Activated naive CD8-positive, alpha-beta T cell treated with anti-CD3 and anti-CD28 coated beads for 36 hours (primary cell): ENCODE measurements at regions not wholly inside any gene's neighbourhood (a gene's known extent, or its start where the extent isn't known, plus 50 kb on each side); places are given as distances from the start of the nearest gene placed in this dataset.

Experiments used
- DNase-seq: peaks from one replicate; pipeline ENCODE4 v3.0.0; 2021
- H3K27ac Mint-ChIP-seq: one replicate; pipeline ENCODE4 v1.8.0; 2022; ENCODE audit warnings: mild to moderate bottlenecking, moderate library complexity, mixed read lengths
- H3K27me3 Mint-ChIP-seq: one replicate; pipeline ENCODE4 v1.8.0; 2022; ENCODE audit warnings: mild to moderate bottlenecking, mixed read lengths
- H3K36me3 Mint-ChIP-seq: one replicate; pipeline ENCODE4 v1.8.0; 2021; ENCODE audit warnings: mild to moderate bottlenecking, mixed read lengths
- H3K4me1 Mint-ChIP-seq: one replicate; pipeline ENCODE4 v1.8.0; 2021; ENCODE audit warnings: mixed read lengths
- H3K4me3 Mint-ChIP-seq: one replicate; pipeline ENCODE4 v1.8.0; 2022; ENCODE audit warnings: mild to moderate bottlenecking, moderate library complexity, mixed read lengths
- H3K9me3 Mint-ChIP-seq: one replicate; pipeline ENCODE4 v1.8.0; 2022; ENCODE audit warnings: mixed read lengths

- Mint-ChIP-seq H3K27ac (no peak overlapping the region), H3K27me3 (no peaks in the 10 kb centered on the region), H3K36me3 (no peaks in the 10 kb centered on the region), H3K9me3 (peaks cover 1% of the 10 kb centered on the region), H3K4me1 (no peaks in the 10 kb centered on the region), H3K4me3 (no peak overlapping the region)
- DNase-seq: no peak
These were observed 651.3 kb downstream of the DCDC2C start for GRCh38 chr2:4354678-4355077.

DNA sequence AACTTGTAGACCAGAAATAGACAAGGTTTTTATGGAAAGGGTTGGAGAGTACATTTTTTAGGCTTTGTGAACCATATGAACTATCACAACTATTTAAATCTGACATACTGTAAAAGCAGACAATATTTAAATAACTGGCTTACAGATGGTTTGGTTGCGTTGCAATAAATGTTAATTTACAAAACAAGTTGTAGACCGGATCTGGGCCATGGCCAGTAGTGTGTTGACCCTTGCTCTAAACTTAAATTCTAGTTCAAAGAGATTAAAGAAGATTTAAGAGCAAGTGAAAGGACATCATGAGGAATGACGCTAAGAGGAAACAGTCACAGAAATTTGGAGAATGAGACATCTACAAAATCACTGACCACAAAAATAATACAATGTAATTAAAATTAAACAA, 652.7 kb downstream of the DCDC2C start:
- no peak overlapping the region for H3K27ac Mint-ChIP-seq
- no peak for DNase-seq
- H3K36me3 Mint-ChIP-seq: no peaks in the 10 kb centered on the region
- no peaks in the 10 kb centered on the region for H3K4me1 Mint-ChIP-seq
- H3K27me3 Mint-ChIP-seq: no peaks in the 10 kb centered on the region
- H3K4me3 Mint-ChIP-seq: no peak overlapping the region
- peaks cover 1% of the 10 kb centered on the region for H3K9me3 Mint-ChIP-seq

DNA sequence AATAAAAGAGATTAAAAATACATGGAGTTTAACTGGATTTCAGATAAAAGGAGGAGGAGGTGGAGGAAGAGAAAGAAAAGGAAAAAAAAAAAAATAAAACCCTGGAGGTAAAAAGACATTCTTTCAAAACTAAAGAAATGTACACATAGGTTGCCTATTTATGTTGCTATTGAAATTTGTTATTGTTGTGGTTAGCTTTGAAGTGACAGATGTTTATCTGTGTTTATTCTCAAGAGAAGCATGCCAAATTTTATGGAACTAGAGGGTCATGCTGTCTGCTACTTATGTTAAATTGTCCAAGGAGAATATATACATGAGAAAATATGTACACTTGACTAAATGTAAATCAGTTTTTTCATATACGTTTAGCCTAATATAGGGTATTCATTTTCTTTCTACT, 653.2 kb downstream of the DCDC2C start:
- Mint-ChIP-seq H3K4me3 (no peak overlapping the region), H3K36me3 (no peaks in the 10 kb centered on the region)

GRCh38 chr2:4357121-4357520, 653.7 kb downstream of the DCDC2C start:
- Mint-ChIP-seq H3K27ac (no peak overlapping the region), H3K4me3 (no peak overlapping the region), H3K4me1 (no peaks in the 10 kb centered on the region), H3K27me3 (no peaks in the 10 kb centered on the region), H3K36me3 (no peaks in the 10 kb centered on the region), H3K9me3 (no peaks in the 10 kb centered on the region)
- DNase-seq: no peak

More for the DNA sequence above, 653.2 kb downstream of the DCDC2C start:
- H3K4me1 Mint-ChIP-seq: no peaks in the 10 kb centered on the region
- no peak overlapping the region for H3K27ac Mint-ChIP-seq
- no peaks in the 10 kb centered on the region for H3K27me3 Mint-ChIP-seq
- H3K9me3 Mint-ChIP-seq: peaks cover 1% of the 10 kb centered on the region
- no peak for DNase-seq

DNA sequence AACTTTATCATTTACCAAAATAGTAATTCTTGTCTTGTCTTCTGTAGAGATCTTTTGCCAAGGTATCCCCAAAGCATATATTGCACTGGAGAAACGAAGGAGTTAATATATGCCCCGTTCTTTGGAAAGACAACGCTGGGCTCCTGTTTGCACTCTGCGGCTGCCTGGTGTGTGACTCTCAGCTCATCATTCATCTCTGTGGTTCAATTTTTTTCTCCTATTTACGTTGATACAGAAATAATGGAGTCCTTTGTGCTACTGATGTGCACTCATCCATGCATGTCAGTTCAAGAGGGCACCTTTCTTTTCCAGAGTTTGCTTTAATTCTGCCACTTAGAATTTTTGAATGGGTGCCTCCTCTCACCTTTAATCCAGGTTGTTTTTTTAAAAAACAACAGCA, 655.5 kb downstream of the DCDC2C start:
- Mint-ChIP-seq H3K36me3 (no peaks in the 10 kb centered on the region), H3K4me1 (no peaks in the 10 kb centered on the region), H3K27me3 (no peaks in the 10 kb centered on the region), H3K4me3 (no peak overlapping the region), H3K27ac (no peak overlapping the region), H3K9me3 (peaks cover 3% of the 10 kb centered on the region)
- DNase-seq: no peak

- no peaks in the 10 kb centered on the region for H3K36me3 Mint-ChIP-seq
- peaks cover 13% of the 10 kb centered on the region for H3K9me3 Mint-ChIP-seq
- DNase-seq: no peak
- H3K27me3 Mint-ChIP-seq: no peaks in the 10 kb centered on the region
- H3K4me1 Mint-ChIP-seq: no peaks in the 10 kb centered on the region
- H3K4me3 Mint-ChIP-seq: no peak overlapping the region
- H3K27ac Mint-ChIP-seq: no peak overlapping the region
These were observed 665.5 kb downstream of the DCDC2C start for GRCh38 chr2:4368907-4369306.

- peaks cover 13% of the 10 kb centered on the region for H3K9me3 Mint-ChIP-seq
- H3K4me3 Mint-ChIP-seq: no peak overlapping the region
- no peak overlapping the region for H3K27ac Mint-ChIP-seq
- H3K4me1 Mint-ChIP-seq: no peaks in the 10 kb centered on the region
- H3K27me3 Mint-ChIP-seq: no peaks in the 10 kb centered on the region
- no peaks in the 10 kb centered on the region for H3K36me3 Mint-ChIP-seq
- DNase-seq: no peak
These were observed 666.5 kb downstream of the DCDC2C start for GRCh38 chr2:4369826-4370419.

DNA sequence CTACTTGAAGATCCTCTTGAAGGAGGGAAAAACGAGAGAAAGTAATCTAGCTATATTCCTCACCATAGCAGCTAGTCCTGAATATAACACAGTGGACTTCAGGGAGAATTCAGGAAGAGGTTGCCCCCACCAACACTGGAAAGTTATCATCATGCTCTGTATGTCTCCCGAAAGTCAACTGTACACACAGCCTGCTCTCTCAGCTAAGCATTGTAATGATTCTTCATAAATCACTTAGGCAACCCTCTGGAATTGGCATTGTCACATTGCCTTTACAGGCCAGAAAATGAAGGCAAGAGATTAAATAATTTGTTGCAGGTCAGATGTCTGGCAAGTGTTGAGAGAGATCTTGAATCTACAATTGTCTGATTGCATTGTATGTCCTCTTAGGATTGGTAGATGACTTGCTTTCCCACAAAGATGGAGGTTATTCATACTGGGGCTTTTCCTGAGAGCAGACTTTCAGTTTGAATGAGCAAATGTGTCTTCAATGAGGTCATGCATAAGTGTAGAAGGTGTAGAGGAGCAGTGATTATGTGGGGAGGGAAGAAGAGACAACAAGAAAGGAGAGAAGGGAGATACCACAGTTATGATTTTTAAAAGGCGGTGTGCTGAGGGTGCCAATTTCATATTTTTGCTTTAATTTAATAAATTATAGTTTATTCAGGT, 667.2 kb downstream of the DCDC2C start:
- no peak overlapping the region for H3K27ac Mint-ChIP-seq
- H3K4me1 Mint-ChIP-seq: no peaks in the 10 kb centered on the region
- no peaks in the 10 kb centered on the region for H3K36me3 Mint-ChIP-seq
- H3K4me3 Mint-ChIP-seq: no peak overlapping the region
- peaks cover 13% of the 10 kb centered on the region for H3K9me3 Mint-ChIP-seq
- no peak for DNase-seq
- H3K27me3 Mint-ChIP-seq: no peaks in the 10 kb centered on the region

- Mint-ChIP-seq H3K4me3 (no peak overlapping the region), H3K27me3 (no peaks in the 10 kb centered on the region), H3K9me3 (no peaks in the 10 kb centered on the region), H3K4me1 (no peaks in the 10 kb centered on the region), H3K36me3 (no peaks in the 10 kb centered on the region), H3K27ac (no peak overlapping the region)
- no peak for DNase-seq
These were observed 677.7 kb downstream of the DCDC2C start for GRCh38 chr2:4381049-4381448.

DNA sequence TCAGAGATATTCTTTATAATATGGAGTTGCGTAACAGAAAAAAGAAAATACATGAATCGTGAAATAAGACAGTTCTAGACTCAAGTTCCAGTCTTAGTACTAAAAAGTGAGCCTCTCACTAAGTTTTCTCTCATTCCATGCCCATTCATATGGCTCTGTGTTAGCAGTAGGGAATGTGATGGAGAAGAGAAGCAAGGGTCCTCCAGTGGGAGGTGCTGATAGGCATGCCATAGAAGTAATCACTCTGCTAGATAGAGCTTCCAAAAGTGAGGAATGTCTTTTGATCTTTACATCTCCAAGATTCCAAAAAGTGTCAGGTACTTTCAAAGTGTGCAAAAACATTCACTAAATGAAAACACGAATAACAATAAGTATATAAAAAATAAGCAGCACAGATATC, 678.4 kb downstream of the DCDC2C start:
- no peaks in the 10 kb centered on the region for H3K9me3 Mint-ChIP-seq
- DNase-seq: no peak
- H3K36me3 Mint-ChIP-seq: no peaks in the 10 kb centered on the region
- no peaks in the 10 kb centered on the region for H3K4me1 Mint-ChIP-seq
- no peak overlapping the region for H3K4me3 Mint-ChIP-seq
- no peaks in the 10 kb centered on the region for H3K27me3 Mint-ChIP-seq
- H3K27ac Mint-ChIP-seq: no peak overlapping the region

DNA sequence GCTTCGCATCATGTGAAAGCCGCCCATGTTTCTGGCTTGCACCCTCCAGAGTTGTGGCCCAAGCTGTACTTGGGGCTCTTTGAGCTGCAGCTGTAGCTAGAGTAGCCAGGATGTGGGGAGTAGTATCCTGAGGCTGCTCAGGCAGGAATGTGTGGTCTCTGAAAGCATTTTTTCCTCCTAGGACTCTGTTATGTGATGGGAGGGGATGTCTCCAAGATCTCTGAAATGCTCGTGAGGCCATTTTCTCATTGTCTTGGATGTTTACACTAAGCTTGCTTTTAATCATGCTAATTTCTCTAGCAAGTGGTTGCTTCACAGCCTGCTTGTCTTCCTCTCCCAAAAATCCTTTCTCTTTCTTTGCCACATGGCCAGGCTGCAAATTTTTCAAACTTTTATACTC, 687.6 kb downstream of the DCDC2C start:
- no peak overlapping the region for H3K4me3 Mint-ChIP-seq
- H3K27ac Mint-ChIP-seq: no peak overlapping the region
- peaks cover 14% of the 10 kb centered on the region for H3K9me3 Mint-ChIP-seq
- no peaks in the 10 kb centered on the region for H3K4me1 Mint-ChIP-seq
- no peaks in the 10 kb centered on the region for H3K36me3 Mint-ChIP-seq
- no peak for DNase-seq
- no peaks in the 10 kb centered on the region for H3K27me3 Mint-ChIP-seq

DNA sequence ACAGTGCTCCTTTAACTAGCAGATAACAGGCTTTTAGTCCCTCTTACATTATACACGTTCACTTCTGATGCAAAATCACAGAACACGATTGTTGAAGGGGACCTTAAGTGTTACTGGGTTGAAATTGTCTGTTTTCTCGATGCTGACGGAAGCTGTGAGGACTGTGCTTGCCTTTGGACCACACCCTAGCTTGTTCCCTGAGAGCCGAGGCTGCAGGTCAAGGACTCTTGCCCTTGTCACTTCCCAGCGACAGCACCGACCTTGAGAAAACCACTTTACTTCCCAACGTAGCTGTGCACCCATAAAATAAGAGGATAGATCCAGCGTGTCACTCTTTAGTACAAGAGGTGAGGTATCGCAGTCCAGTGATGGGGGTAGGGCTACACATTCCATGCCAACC, 701.0 kb downstream of the DCDC2C start:
- H3K4me3 Mint-ChIP-seq: no peak overlapping the region
- DNase-seq: no peak
- no peak overlapping the region for H3K27ac Mint-ChIP-seq
- H3K27me3 Mint-ChIP-seq: no peaks in the 10 kb centered on the region
- no peaks in the 10 kb centered on the region for H3K4me1 Mint-ChIP-seq
- H3K36me3 Mint-ChIP-seq: no peaks in the 10 kb centered on the region
- H3K9me3 Mint-ChIP-seq: peaks cover 2% of the 10 kb centered on the region

DNA sequence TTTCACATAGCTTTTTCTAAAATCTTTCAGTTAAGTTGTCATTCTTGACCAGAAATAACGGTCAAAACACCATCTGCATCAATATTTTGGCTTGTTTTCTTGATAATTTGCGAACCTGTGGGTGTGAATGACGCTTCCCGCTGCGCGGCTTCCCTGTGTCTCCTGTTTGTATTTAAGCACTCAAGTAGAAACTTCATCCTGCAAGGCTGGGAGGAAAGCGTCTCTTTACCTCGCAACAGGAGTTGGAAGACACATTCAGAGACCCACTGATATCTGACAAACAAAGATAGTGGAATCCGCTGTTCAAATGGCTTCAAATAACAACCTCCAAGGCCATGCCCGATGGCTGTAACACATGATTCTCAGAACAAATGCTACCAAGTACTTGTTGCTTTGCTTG, 704.9 kb downstream of the DCDC2C start:
- H3K27ac Mint-ChIP-seq: no peak overlapping the region
- no peaks in the 10 kb centered on the region for H3K36me3 Mint-ChIP-seq
- H3K4me3 Mint-ChIP-seq: no peak overlapping the region

GRCh38 chr2:4412637-4413187, 709.3 kb downstream of the DCDC2C start:
- DNase-seq: no peak
- H3K4me3 Mint-ChIP-seq: no peak overlapping the region

More for the DNA sequence above, 704.9 kb downstream of the DCDC2C start:
- no peaks in the 10 kb centered on the region for H3K27me3 Mint-ChIP-seq
- DNase-seq: no peak
- H3K9me3 Mint-ChIP-seq: peaks cover 1% of the 10 kb centered on the region
- no peaks in the 10 kb centered on the region for H3K4me1 Mint-ChIP-seq

GRCh38 chr2:4415171-4415570, 711.8 kb downstream of the DCDC2C start:
- peaks cover 8% of the 10 kb centered on the region for H3K9me3 Mint-ChIP-seq
- no peaks in the 10 kb centered on the region for H3K36me3 Mint-ChIP-seq
- no peak for DNase-seq
- no peak overlapping the region for H3K4me3 Mint-ChIP-seq
- no peaks in the 10 kb centered on the region for H3K27me3 Mint-ChIP-seq
- H3K4me1 Mint-ChIP-seq: no peaks in the 10 kb centered on the region
- H3K27ac Mint-ChIP-seq: no peak overlapping the region

More at GRCh38 chr2:4412637-4413187, 709.3 kb downstream of the DCDC2C start:
- no peaks in the 10 kb centered on the region for H3K4me1 Mint-ChIP-seq
- H3K9me3 Mint-ChIP-seq: peaks cover 3% of the 10 kb centered on the region
- H3K27ac Mint-ChIP-seq: no peak overlapping the region
- H3K36me3 Mint-ChIP-seq: no peaks in the 10 kb centered on the region
- no peaks in the 10 kb centered on the region for H3K27me3 Mint-ChIP-seq

- Mint-ChIP-seq H3K9me3 (peaks cover 8% of the 10 kb centered on the region), H3K4me1 (no peaks in the 10 kb centered on the region), H3K27me3 (no peaks in the 10 kb centered on the region), H3K27ac (no peak overlapping the region), H3K4me3 (no peak overlapping the region), H3K36me3 (no peaks in the 10 kb centered on the region)
- no peak for DNase-seq
These were observed 712.5 kb downstream of the DCDC2C start for GRCh38 chr2:4415810-4416413.
